Muscle layer of duodenum (tissue), 2 donors: ENCODE measurements at regions not wholly inside any gene's neighbourhood (a gene's known extent, or its start where the extent isn't known, plus 50 kb on each side); places are given as distances from the start of the nearest gene placed in this dataset.

Experiments
- H3K27ac ChIP-seq: one replicate; pipeline ENCODE4 v1.7.0; 2013; ENCODE audit warnings: mild to moderate bottlenecking, low read length
- H3K27me3 ChIP-seq: one replicate; pipeline ENCODE4 v1.7.0; 2013; ENCODE audit warnings: low read depth, mild to moderate bottlenecking, control low read depth, low read length
- H3K36me3 ChIP-seq, 2 donors: one replicate each; pipeline ENCODE4 v1.7.0; 2013; ENCODE audit warnings: low read length in 2 of 2, control low read depth in 1 of 2, mild to moderate bottlenecking in 1 of 2; ENCODE audit not compliant: insufficient read depth in 2 of 2, control insufficient read depth in 1 of 2
- H3K4me1 ChIP-seq, 2 donors: one replicate each; pipeline ENCODE4 v1.7.0; 2013; ENCODE audit warnings: low read length in 2 of 2, mild to moderate bottlenecking in 2 of 2, control low read depth in 1 of 2, moderate library complexity in 1 of 2; ENCODE audit not compliant: insufficient read depth in 2 of 2, control insufficient read depth in 1 of 2
- H3K4me3 ChIP-seq, 2 donors: one replicate each; pipeline ENCODE4 v1.7.0; 2013; ENCODE audit warnings: low read length in 2 of 2, low read depth in 1 of 2, mild to moderate bottlenecking in 1 of 2
- H3K9me3 ChIP-seq, 2 donors: one replicate each; pipeline ENCODE4 v1.7.0; 2013; ENCODE audit warnings: low read length in 2 of 2, control low read depth in 1 of 2, mild to moderate bottlenecking in 1 of 2; ENCODE audit not compliant: control insufficient read depth in 1 of 2
- donor health status: healthy.

DNA sequence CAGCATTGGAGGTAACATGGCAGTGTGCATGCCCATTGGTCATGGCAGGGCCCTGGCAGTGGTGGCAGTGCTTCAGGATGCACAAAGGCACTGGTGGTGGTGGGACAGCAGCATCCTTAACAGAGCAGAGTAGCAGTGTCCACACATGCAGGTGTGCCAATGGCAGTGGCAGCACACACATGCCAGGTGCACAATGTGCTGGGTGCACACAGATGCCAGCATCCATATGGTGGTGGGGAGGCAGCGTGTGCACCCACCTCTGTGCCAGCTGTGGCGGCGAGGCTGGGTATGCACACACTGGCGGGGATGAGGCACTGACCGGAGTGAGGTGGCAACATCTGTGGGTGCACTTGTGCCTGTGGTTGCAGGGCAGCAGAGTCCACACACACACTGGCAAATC is 150.6 kb downstream of the SI start:
- no peaks in the 10 kb centered on the region for H3K9me3 ChIP-seq
- H3K27ac ChIP-seq, result no peak overlapping the region
- no peak overlapping the region for H3K4me3 ChIP-seq
- H3K36me3 ChIP-seq, result no peaks in the 10 kb centered on the region
- H3K27me3 ChIP-seq, result no peaks in the 10 kb centered on the region
- no peaks in the 10 kb centered on the region for H3K4me1 ChIP-seq

DNA sequence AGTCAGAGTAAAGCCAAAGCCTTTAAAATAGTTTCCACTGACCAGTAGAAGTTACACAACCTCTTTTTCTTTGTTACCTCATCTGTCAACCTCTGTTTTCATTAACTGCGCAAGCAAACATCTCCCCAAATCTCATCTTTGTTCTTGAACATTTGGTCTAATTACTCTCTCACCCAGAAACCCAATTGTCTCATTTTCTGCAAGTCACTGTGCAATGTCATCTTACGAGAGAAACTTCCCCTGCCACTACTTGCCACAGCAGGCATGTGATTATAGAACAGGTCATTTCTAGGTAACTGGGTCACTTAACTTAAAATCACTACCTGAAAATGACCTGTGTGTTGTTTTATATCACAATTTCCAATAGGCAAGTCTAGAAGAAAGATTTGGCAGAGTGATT is 159.4 kb downstream of the SI start:
- Histone ChIP-seq H3K9me3 (peaks cover 0 to 2% of the 10 kb centered on the region in 2 donors), H3K36me3 (no peaks in the 10 kb centered on the region), H3K4me1 (no peaks in the 10 kb centered on the region), H3K4me3 (no peak overlapping the region), H3K27ac (no peak overlapping the region), H3K27me3 (no peaks in the 10 kb centered on the region)

DNA sequence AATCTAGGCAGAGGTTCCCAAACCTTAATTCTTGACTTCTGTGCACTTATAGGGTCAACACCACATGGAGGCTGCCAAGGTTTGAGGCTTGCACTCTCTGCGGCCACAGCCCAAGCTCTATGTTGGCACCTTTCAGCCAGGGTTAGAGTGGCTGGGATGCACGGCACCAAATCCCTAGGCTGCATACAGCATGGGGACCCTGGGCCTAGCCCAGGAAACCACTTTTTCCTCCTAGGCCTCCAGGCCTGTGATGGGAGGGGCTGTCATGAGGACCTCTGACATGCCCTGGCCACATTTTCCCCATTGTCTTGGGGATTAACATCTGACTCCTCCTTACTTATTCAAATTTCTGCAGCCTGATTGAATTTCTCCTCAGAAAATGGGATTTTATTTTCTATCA is 165.4 kb downstream of the SI start:
- no peaks in the 10 kb centered on the region for H3K4me1 ChIP-seq
- peaks cover 0 to 2% of the 10 kb centered on the region in 2 donors for H3K9me3 ChIP-seq
- no peaks in the 10 kb centered on the region for H3K36me3 ChIP-seq
- H3K27ac ChIP-seq, result no peak overlapping the region
- H3K27me3 ChIP-seq, result no peaks in the 10 kb centered on the region
- no peak overlapping the region for H3K4me3 ChIP-seq

DNA sequence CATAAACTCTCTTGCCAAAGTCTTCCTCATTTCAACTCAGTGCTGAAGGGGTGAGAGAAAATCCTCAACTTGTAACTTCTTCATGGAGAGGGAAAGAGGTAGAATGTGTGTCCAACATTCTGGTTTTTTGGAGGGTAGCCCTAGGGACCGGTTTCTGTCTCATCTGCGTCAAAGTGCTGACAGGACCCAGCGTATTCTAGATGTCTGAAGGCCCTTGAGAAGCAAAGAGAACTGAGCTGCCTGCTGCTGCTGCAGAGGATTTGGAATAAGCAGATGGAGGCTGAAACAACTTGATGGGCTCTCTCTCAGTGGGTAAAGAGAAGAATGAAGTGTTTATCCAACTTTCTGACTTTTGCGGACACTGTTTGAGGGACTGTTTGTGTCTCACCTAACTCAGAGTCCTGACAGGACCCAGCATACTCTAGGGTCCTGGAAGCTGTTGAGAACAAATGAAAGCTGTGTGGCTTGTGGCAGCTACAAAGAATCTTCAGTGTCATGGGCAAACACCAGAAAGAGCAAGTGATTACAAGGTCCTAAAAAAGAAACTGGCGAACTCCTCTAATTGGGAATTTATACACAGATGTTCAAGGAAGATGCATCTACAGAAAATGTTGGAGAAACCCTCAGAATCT is 174.4 kb downstream of the SI start:
- H3K4me3 ChIP-seq, result peak overlapping the region in 1 of 2 donors; percentile 3
- H3K27me3 ChIP-seq, result no peaks in the 10 kb centered on the region
- no peak overlapping the region for H3K27ac ChIP-seq
- H3K36me3 ChIP-seq, result no peaks in the 10 kb centered on the region
- no peaks in the 10 kb centered on the region for H3K9me3 ChIP-seq
- H3K4me1 ChIP-seq, result no peaks in the 10 kb centered on the region

DNA sequence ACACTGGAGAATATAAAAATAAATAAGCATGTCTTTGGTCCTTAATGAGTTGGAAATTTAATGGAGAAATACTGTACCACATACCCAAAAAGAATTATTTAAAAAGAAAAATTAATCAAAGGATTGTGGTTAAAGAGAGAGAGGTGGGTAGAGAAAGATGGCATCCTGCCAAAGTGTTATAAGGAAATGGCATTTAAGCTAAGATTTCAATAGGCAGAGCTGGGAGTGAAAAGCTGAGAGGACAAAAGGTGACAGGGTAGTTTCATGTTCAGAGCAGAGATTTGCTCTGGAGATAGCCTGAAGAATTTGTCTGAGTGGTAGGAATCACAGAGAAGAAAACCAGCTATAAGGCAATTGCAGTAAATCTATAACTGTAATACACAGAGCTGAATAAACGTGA is 181.0 kb downstream of the SI start:
- H3K27me3 ChIP-seq, result no peaks in the 10 kb centered on the region
- no peak overlapping the region for H3K27ac ChIP-seq
- H3K4me1 ChIP-seq, result no peaks in the 10 kb centered on the region
- no peaks in the 10 kb centered on the region for H3K9me3 ChIP-seq
- H3K4me3 ChIP-seq, result no peak overlapping the region
- H3K36me3 ChIP-seq, result no peaks in the 10 kb centered on the region

DNA sequence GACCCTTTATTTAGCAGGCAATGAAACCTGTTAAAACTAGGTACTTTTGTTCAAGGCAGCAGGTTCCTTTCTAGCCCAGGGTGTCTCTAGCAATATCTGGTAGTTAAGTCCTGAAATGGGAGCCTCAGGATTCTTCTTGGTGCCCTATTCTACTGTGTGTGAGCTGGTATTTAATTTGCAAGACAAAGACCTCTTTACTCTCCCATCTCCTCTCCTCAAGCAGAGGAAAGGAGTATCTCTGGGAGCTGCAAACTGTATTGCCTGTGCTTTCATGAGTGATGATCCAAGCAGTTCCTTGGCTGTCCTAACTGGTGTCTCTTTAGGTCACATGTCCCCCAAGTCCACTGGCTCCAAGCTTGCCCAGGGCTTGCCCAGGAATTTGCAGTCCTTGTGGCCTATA is 188.2 kb downstream of the SI start:
- H3K36me3 ChIP-seq, result no peaks in the 10 kb centered on the region
- peaks cover 0 to 3% of the 10 kb centered on the region in 2 donors for H3K9me3 ChIP-seq
- H3K27me3 ChIP-seq, result no peaks in the 10 kb centered on the region
- H3K27ac ChIP-seq, result no peak overlapping the region
- H3K4me1 ChIP-seq, result no peaks in the 10 kb centered on the region
- H3K4me3 ChIP-seq, result no peak overlapping the region

DNA sequence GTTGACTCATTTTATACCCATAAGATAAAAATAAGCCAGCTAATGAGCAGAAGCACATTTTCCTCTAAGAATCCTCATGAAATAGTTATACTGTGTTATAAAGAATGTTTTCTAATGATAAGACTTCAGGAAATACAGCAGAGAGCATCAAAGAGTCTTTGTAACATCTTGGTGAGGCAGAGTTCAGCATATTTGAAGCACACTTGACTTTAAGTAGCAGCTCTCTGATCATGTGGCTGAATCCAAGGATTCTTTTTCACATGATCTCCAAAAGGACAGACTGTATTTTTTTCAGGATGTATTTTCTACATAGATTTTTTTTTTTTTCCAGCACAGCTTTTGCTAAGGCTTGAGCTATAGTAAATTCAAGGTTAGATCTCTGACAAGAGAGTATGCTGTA is 195.1 kb downstream of the SI start:
- Histone ChIP-seq H3K27ac (no peak overlapping the region), H3K4me3 (no peak overlapping the region), H3K27me3 (no peaks in the 10 kb centered on the region), H3K9me3 (peaks cover 0 to 3% of the 10 kb centered on the region in 2 donors), H3K36me3 (no peaks in the 10 kb centered on the region), H3K4me1 (no peaks in the 10 kb centered on the region)

DNA sequence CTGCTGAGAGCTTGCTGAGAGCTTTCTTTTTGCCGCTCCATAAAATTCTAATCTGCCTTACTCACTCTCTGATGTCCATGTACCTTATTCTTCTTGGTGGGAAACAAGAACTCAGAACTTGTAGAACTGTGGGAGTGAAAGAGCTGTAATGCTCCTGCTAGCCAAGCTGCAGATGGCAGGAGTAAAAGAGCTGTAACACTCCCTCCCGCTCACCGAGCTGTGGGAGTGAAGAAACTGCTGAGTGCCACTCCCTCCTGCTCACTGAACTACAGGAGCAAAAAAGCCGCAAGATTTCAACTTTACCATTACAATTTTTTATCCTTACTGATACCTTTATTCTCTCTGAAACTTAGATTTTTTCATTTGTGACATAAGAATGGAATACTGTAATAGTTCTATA is 199.1 kb downstream of the SI start:
- Histone ChIP-seq H3K27me3 (no peaks in the 10 kb centered on the region), H3K36me3 (no peaks in the 10 kb centered on the region), H3K4me1 (no peaks in the 10 kb centered on the region), H3K27ac (no peak overlapping the region), H3K9me3 (no peaks in the 10 kb centered on the region), H3K4me3 (no peak overlapping the region)

DNA sequence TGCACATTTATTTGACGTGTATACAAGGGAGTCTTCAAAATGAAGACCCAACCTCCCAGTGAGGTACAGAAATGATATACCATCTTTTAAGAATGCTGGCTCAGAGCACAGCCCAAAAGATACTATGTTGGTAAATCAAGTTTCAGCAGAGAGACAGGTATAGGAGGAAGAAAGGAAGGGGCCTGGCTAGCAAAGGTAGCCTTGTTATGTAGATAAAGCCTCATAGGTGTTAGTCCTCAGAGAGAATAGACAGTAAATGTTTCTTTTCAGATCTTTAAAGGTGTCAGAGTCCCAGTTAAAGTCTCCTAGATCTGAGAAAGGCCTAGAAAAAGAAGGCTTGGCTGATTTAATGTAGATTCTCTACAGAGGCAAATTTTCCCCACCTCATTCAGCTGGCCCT is 213.8 kb downstream of the SI start:
- Histone ChIP-seq H3K4me1 (no peaks in the 10 kb centered on the region), H3K4me3 (no peak overlapping the region), H3K27me3 (no peaks in the 10 kb centered on the region), H3K36me3 (no peaks in the 10 kb centered on the region), H3K27ac (no peak overlapping the region), H3K9me3 (no peaks in the 10 kb centered on the region)

DNA sequence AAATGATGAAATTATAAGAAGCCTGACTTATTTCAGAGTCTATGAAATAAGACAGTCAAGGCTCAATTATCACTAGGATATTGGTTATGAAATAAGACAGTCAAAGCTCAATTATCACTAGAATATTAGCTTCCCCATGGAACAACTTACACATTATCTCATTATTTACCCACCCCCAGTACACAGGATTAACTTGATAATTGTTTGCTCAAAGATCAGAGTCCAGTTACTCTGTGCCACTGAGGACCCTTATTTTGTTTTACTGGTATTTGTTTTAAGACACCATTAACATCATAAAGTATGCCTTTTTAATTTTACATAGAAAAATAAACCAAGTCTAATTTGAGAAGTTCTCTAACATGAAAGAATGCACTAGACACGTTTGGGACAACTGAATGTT is 225.4 kb downstream of the SI start:
- no peaks in the 10 kb centered on the region for H3K4me1 ChIP-seq
- H3K27me3 ChIP-seq, result no peaks in the 10 kb centered on the region
- no peak overlapping the region for H3K27ac ChIP-seq
- no peaks in the 10 kb centered on the region for H3K9me3 ChIP-seq
- H3K36me3 ChIP-seq, result no peaks in the 10 kb centered on the region
- H3K4me3 ChIP-seq, result no peak overlapping the region

DNA sequence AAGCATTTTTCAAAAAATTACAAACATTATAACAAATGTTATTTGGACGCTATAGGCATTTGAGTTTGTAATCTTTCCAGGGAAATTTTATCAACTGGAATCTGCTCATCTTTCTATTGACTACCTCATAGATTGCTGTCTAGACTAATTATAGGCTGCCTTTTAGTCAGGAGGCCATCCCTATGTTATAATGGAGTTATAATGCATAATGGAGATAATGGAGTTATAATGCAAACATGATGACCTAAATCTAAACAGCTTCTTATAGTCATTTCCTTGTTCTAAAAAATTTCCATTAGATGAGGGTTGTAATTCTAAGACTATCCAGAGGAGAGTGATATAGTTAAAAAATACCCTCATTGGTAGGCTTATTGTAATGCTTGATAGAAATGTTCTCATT is 226.4 kb downstream of the SI start:
- Histone ChIP-seq H3K36me3 (no peaks in the 10 kb centered on the region), H3K9me3 (no peaks in the 10 kb centered on the region), H3K4me1 (no peaks in the 10 kb centered on the region), H3K4me3 (no peak overlapping the region), H3K27ac (no peak overlapping the region), H3K27me3 (no peaks in the 10 kb centered on the region)

DNA sequence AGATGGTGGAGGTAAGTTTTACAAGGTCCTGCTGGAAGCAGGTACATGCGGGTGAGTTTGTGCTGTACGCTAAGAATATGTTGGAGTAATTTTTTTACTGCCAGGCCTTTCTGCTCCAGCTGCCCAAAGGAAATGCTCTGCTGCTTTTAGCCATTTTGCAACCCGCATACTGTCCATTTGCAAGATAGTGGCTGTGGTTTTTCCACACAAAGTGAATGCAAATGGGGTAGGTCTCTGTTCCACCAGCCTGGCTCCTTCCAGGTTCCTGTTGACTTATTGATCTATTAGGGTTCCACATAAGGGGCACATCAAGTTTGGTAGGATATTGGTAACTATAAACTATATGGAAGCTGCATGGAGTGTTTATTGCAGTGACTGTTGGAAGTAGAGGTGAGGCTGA is 227.1 kb downstream of the SI start:
- no peaks in the 10 kb centered on the region for H3K36me3 ChIP-seq
- no peaks in the 10 kb centered on the region for H3K4me1 ChIP-seq
- H3K4me3 ChIP-seq, result no peak overlapping the region
- H3K9me3 ChIP-seq, result no peaks in the 10 kb centered on the region
- no peak overlapping the region for H3K27ac ChIP-seq
- H3K27me3 ChIP-seq, result no peaks in the 10 kb centered on the region
